Esophagus squamous epithelium (tissue), 5 donors: ENCODE measurements at regions not wholly inside any gene's neighbourhood (a gene's known extent, or its start where the extent isn't known, plus 50 kb on each side); places are given as distances from the start of the nearest gene placed in this dataset.

ENCODE experiments used
- DNase-seq: peaks from one replicate; lab custom pipeline; 2025; lab: John Stamatoyannopoulos, UW
- H3K27ac ChIP-seq, 4 donors: fragments of 200-600 bp; sonication (generic); one replicate each; pipeline ENCODE4 v1.5.1; 2016 to 2019; ENCODE audit warnings: mild to moderate bottlenecking in 1 of 4
- H3K27me3 ChIP-seq, 4 donors: fragments of 200-600 bp; sonication (generic); 1 replicate in 3 of 4; 2 replicates in 1 of 4; pipeline versions ENCODE4 v1.5.1 to v1.6.0; 2017 to 2021; ENCODE audit warnings: antibody characterized with exemption in 1 of 4
- H3K36me3 ChIP-seq, 3 donors: fragments of 200-600 bp; sonication (generic); one replicate each; pipeline ENCODE4 v1.5.1; 2016 to 2019
- H3K4me1 ChIP-seq, 3 donors: fragments of 200-600 bp; sonication (generic); one replicate each; pipeline ENCODE4 v1.5.1; 2017 to 2019
- H3K4me3 ChIP-seq, 4 donors: fragments of 200-600 bp; sonication (generic); 1 replicate in 3 of 4; 2 replicates in 1 of 4; pipeline ENCODE4 v1.5.1; 2016 to 2019; ENCODE audit warnings: mild to moderate bottlenecking in 2 of 4, moderate library complexity in 1 of 4
- H3K9me3 ChIP-seq, 3 donors: fragments of 200-600 bp; sonication (generic); one replicate each; pipeline ENCODE4 v1.5.1; 2016 to 2019
- POLR2A ChIP-seq, 4 donors: fragments of 450-650 bp; IDR thresholded peaks; one replicate each; pipeline ENCODE4 v1.6.1; 2017; ENCODE audit warnings: antibody characterized with exemption in 4 of 4, mild to moderate bottlenecking in 4 of 4, moderate library complexity in 3 of 4
- WGBS, 2 donors: methylation state at CpG; one replicate each; pipeline ENCODE4 v1.1.5; 2018; 5-methylcytosine and 5-hydroxymethylcytosine counted together
- intact Hi-C: fragments of 100-400 bp; cut with DNase I; formaldehyde crosslinking; loops from one replicate; pipeline ENCODE4 v1.15.0; 2022
- TF ChIP-seq, protein P1 (sequence below), 6 experiments: fragments of 450-650 bp in 4 of 6; fragments of 200-600 bp in 2 of 6; sonication (generic) in 2 of 6; IDR thresholded peaks; one replicate each; pipeline ENCODE4 v1.5.1; 2016 to 2019; ENCODE audit warnings: antibody characterized with exemption in 6 of 6, mild to moderate bottlenecking in 4 of 6, moderate library complexity in 4 of 6
- donor health status: DM: yes; HTN: yes; CAD: no.

DNA sequence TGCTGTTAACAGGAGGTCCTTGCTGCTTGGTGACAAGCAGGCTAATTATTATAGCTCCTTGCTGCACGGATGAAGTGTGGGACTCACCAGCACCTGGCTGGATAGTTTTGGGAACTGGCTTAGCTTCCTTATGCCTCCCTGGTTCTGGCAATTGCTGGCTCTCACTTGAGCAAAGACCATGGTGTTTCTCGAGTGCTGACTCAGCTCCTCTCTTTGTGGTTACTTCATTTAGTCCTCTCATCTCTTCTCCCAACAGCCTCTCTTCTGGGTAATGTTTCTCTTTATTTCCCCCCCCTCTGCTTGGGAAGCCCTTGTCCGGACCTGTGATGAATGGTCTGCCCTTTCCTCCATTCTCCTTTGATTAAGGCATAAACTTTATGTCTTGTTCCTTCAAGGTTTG is 100.4 kb downstream of the CBLL2 start:
- WGBS, 2 donors = 56 to 69% methylated on average over 2 to 3 of the region's 3 CpGs
- TF ChIP-seq, protein P1, sequence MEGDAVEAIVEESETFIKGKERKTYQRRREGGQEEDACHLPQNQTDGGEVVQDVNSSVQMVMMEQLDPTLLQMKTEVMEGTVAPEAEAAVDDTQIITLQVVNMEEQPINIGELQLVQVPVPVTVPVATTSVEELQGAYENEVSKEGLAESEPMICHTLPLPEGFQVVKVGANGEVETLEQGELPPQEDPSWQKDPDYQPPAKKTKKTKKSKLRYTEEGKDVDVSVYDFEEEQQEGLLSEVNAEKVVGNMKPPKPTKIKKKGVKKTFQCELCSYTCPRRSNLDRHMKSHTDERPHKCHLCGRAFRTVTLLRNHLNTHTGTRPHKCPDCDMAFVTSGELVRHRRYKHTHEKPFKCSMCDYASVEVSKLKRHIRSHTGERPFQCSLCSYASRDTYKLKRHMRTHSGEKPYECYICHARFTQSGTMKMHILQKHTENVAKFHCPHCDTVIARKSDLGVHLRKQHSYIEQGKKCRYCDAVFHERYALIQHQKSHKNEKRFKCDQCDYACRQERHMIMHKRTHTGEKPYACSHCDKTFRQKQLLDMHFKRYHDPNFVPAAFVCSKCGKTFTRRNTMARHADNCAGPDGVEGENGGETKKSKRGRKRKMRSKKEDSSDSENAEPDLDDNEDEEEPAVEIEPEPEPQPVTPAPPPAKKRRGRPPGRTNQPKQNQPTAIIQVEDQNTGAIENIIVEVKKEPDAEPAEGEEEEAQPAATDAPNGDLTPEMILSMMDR (IDR thresholded peaks at IDR 0.05) = no peak
- no peak for TF ChIP-seq POLR2A (IDR thresholded peaks at IDR 0.05)
- no peaks in the 10 kb centered on the region for H3K9me3 ChIP-seq
- H3K4me1 ChIP-seq = no peaks in the 10 kb centered on the region
- H3K27me3 ChIP-seq = no peaks in the 10 kb centered on the region
- no peak overlapping the region for H3K4me3 ChIP-seq
- no peaks in the 10 kb centered on the region for H3K36me3 ChIP-seq
- H3K27ac ChIP-seq = no peak overlapping the region
- DNase-seq = no peak
- intact Hi-C loops = no loop called here

DNA sequence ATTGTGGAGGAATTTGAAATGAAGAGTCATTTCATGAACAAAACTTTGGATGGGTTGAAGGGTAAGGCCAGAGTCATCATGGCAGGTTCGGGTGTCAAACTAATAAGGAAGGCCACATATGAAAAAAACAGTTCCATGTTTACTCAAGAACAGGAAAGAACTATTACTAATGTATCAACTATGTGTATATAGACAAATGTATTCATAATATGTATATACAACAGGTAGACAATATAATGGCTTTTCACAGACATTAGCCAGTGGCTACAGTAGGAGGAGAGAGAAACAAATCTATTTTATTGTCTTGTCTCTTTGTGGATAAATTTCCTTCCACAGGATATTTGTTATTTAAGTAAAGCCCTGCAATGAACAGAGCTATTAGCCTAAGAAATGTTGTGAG is 101.1 kb downstream of the CBLL2 start:
- TF ChIP-seq, protein P1 (IDR thresholded peaks at IDR 0.05) = no peak
- no peak for TF ChIP-seq POLR2A (IDR thresholded peaks at IDR 0.05)
- Histone ChIP-seq H3K9me3 (no peaks in the 10 kb centered on the region), H3K36me3 (no peaks in the 10 kb centered on the region), H3K4me3 (no peak overlapping the region), H3K27ac (no peak overlapping the region), H3K4me1 (no peaks in the 10 kb centered on the region), H3K27me3 (no peaks in the 10 kb centered on the region)
- no peak for DNase-seq
- intact Hi-C loops = no loop called here
- WGBS, 2 donors = 27 to 31% methylated on average over 1 of the region's 1 CpG

DNA sequence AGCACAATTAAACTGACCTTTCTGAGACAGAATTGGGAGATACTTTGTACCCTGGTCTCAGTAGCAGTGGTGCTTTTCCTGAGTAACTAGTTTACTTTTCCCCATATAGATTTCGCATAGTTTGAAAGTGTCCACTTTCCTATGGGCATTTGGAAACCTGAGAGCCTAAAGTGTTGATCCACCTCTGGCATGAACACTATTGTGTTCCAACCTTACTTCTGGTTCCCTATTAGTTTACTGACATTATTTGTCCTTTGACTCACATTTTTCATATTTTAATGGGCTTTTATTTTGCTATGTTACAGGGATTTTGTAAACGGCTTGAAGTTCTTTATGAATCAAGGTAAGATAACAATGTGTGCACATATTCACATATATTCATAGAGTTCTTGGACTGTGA is 103.7 kb downstream of the CBLL2 start:
- no peak overlapping the region for H3K27ac ChIP-seq

DNA sequence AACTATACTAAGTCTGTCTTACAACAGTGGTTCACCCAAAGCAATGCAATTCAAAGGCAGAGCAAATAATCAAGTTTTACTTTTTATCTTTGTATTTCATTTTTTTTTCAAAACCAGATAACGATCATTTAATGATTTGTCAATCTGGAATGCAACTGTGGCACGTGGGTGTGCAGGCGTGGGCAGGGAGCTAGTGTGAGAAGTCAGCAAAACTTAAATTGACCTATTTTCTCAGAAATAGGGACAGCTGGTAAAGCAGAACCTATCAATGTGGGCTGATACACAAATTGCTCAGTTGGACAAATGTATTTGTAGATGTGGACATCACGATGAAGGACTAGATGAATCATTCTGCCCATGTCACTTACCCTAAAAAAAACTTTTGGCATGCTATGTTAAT is 105.6 kb downstream of the CBLL2 start:
- Histone ChIP-seq H3K9me3 (no peaks in the 10 kb centered on the region), H3K27me3 (no peaks in the 10 kb centered on the region), H3K36me3 (no peaks in the 10 kb centered on the region), H3K4me3 (no peak overlapping the region), H3K4me1 (no peaks in the 10 kb centered on the region), H3K27ac (no peak overlapping the region)
- no peak for TF ChIP-seq POLR2A (IDR thresholded peaks at IDR 0.05)
- TF ChIP-seq, protein P1 (IDR thresholded peaks at IDR 0.05) = no peak
- WGBS, 2 donors = 41 to 46% methylated on average over 4 of the region's 4 CpGs
- intact Hi-C loops = no loop called here
- DNase-seq = no peak

More for the DNA sequence above, 103.7 kb downstream of the CBLL2 start:
- intact Hi-C loops = no loop called here
- no peak for DNase-seq
- H3K36me3 ChIP-seq = no peaks in the 10 kb centered on the region
- H3K4me3 ChIP-seq = no peak overlapping the region
- H3K9me3 ChIP-seq = no peaks in the 10 kb centered on the region
- TF ChIP-seq, protein P1 (IDR thresholded peaks at IDR 0.05) = no peak
- no peak for TF ChIP-seq POLR2A (IDR thresholded peaks at IDR 0.05)
- H3K27me3 ChIP-seq = no peaks in the 10 kb centered on the region
- 56 to 73% methylated on average over 2 of the region's 2 CpGs for whole genome bisulfite sequencing, 2 donors
- H3K4me1 ChIP-seq = no peaks in the 10 kb centered on the region

DNA sequence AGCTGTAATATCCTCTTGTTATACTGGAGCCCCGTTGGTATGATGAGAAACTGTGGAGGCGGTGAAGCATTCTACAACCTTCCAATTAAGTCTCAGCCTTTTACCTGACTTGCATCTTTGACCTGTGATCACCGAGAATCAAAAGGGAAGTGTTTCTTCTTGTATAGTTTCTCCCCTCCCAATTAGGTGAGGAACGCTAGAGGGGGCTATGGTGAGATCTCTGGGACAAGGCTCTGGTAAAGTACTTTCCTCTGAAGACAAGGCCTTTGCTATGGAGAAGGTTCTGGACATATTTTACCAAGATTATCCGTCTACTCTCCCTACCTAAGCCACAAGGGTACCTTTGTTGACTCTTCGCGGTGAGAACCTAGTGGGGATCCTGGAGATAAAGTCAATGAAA is 111.3 kb downstream of the CBLL2 start:
- Histone ChIP-seq H3K27ac (no peak overlapping the region), H3K4me3 (no peak overlapping the region), H3K9me3 (no peaks in the 10 kb centered on the region), H3K4me1 (no peaks in the 10 kb centered on the region), H3K36me3 (no peaks in the 10 kb centered on the region), H3K27me3 (no peaks in the 10 kb centered on the region)
- 64 to 77% methylated on average over 7 of the region's 7 CpGs for WGBS, 2 donors
- no peak for DNase-seq
- intact Hi-C loops = no loop called here
- TF ChIP-seq, protein P1 (IDR thresholded peaks at IDR 0.05) = no peak
- no peak for TF ChIP-seq POLR2A (IDR thresholded peaks at IDR 0.05)
